ENCODE measurements at regions not wholly inside any gene's neighbourhood (a gene's known extent, or its start where the extent isn't known, plus 50 kb on each side); places are given as distances from the start of the nearest gene placed in this dataset.

GRCh38 chr10:91120348-91120747 lies 100.1 kb upstream of the PCGF5 start:
- ChIA-PET CTCF (interaction anchor here (0.9 to 1.5 kb wide), 2 partner anchors 20 to 30 kb away, joined by 3 read pairs; no protein-coding TSS in a partner anchor), POLR2A (no interaction called here)
- H3K36me3 Mint-ChIP-seq (ENCODE audit: low read depth), result no peaks in the 10 kb centered on the region
- peaks cover 3% of the 10 kb centered on the region for H3K27me3 Mint-ChIP-seq
- no peaks in the 10 kb centered on the region for H3K9me3 Mint-ChIP-seq (ENCODE audit: low read depth)
- H3K27ac Mint-ChIP-seq, result no peak overlapping the region
- intact Hi-C loops (cut with DNase I, micrococcal nuclease), result no loop called here
- H3K4me3 Mint-ChIP-seq, result no peak overlapping the region
- DNase-seq, result no peak
- H3K4me1 Mint-ChIP-seq, result peaks cover 4% of the 10 kb centered on the region
- peak; percentile 75 for ATAC-seq

- intact Hi-C loops (cut with DNase I, micrococcal nuclease), result no loop called here
- DNase-seq (no peak), ATAC-seq (no peak)
- POLR2A ChIA-PET, result no interaction called here
- no peaks in the 10 kb centered on the region for H3K9me3 Mint-ChIP-seq (ENCODE audit: low read depth)
- H3K27ac Mint-ChIP-seq, result no peak overlapping the region
- peaks cover 3% of the 10 kb centered on the region for H3K27me3 Mint-ChIP-seq
- CTCF ChIA-PET, result interaction anchor here (0.5 to 1.1 kb wide), 4 partner anchors 9 to 131 kb away, joined by 3 to 5 read pairs (median 3); no protein-coding TSS in a partner anchor
- H3K4me1 Mint-ChIP-seq, result peaks cover 4% of the 10 kb centered on the region
- H3K4me3 Mint-ChIP-seq, result no peak overlapping the region
- no peaks in the 10 kb centered on the region for H3K36me3 Mint-ChIP-seq (ENCODE audit: low read depth)
Observed at GRCh38 chr10:91123261-91123660, 97.2 kb upstream of the PCGF5 start.

GRCh38 chr10:91124016-91124415 lies 96.4 kb upstream of the PCGF5 start:
- peaks cover 3% of the 10 kb centered on the region for H3K27me3 Mint-ChIP-seq
- ATAC-seq, result no peak
- no peak for DNase-seq
- H3K4me3 Mint-ChIP-seq, result no peak overlapping the region
- CTCF ChIA-PET, result interaction anchor here (0.9 to 1.1 kb wide), 3 partner anchors 10 to 131 kb away, joined by 3 to 5 read pairs (median 3); no protein-coding TSS in a partner anchor
- POLR2A ChIA-PET, result no interaction called here
- no peaks in the 10 kb centered on the region for H3K9me3 Mint-ChIP-seq (ENCODE audit: low read depth)
- intact Hi-C loops (cut with DNase I, micrococcal nuclease), result no loop called here
- no peak overlapping the region for H3K27ac Mint-ChIP-seq
- H3K4me1 Mint-ChIP-seq, result peaks cover 4% of the 10 kb centered on the region
- H3K36me3 Mint-ChIP-seq (ENCODE audit: low read depth), result no peaks in the 10 kb centered on the region

GRCh38 chr10:91126471-91126870 lies 94.0 kb upstream of the PCGF5 start:
- Mint-ChIP-seq H3K4me3 (no peak overlapping the region), H3K27ac (no peak overlapping the region)

GRCh38 chr10:91127341-91128082 lies 93.0 kb upstream of the PCGF5 start:
- ATAC-seq, result no peak

More at GRCh38 chr10:91126471-91126870, 94.0 kb upstream of the PCGF5 start:
- intact Hi-C loops (cut with DNase I, micrococcal nuclease), result no loop called here
- Mint-ChIP-seq H3K9me3 (ENCODE audit: low read depth) (no peaks in the 10 kb centered on the region), H3K4me1 (no peaks in the 10 kb centered on the region), H3K36me3 (ENCODE audit: low read depth) (no peaks in the 10 kb centered on the region), H3K27me3 (peaks cover 5% of the 10 kb centered on the region)
- ChIA-PET POLR2A (no interaction called here), CTCF (interaction anchor here (0.6 kb wide), 1 partner anchor 225 kb away, joined by 3 read pairs; no protein-coding TSS in a partner anchor)
- ATAC-seq, result no peak
- no peak for DNase-seq

GRCh38 chr10:91135113-91135512 lies 85.3 kb upstream of the PCGF5 start:
- no peaks in the 10 kb centered on the region for H3K9me3 Mint-ChIP-seq (ENCODE audit: low read depth)
- no peak overlapping the region for H3K4me3 Mint-ChIP-seq
- intact Hi-C loops (cut with DNase I, micrococcal nuclease), result no loop called here
- ChIA-PET CTCF (interaction anchor here (0.5 kb wide), 1 partner anchor 108 kb away, joined by 3 read pairs; no protein-coding TSS in a partner anchor), POLR2A (no interaction called here)
- no peaks in the 10 kb centered on the region for H3K36me3 Mint-ChIP-seq (ENCODE audit: low read depth)
- DNase-seq (no peak), ATAC-seq (no peak)
- no peaks in the 10 kb centered on the region for H3K4me1 Mint-ChIP-seq
- H3K27ac Mint-ChIP-seq, result no peak overlapping the region
- H3K27me3 Mint-ChIP-seq, result peaks cover 2% of the 10 kb centered on the region

More at GRCh38 chr10:91127341-91128082, 93.0 kb upstream of the PCGF5 start:
- no peaks in the 10 kb centered on the region for H3K36me3 Mint-ChIP-seq (ENCODE audit: low read depth)
- H3K4me3 Mint-ChIP-seq, result no peak overlapping the region
- H3K27me3 Mint-ChIP-seq, result peaks cover 5% of the 10 kb centered on the region
- CTCF ChIA-PET, result interaction anchor here (0.7 to 1.1 kb wide), 2 partner anchors 94 to 131 kb away, joined by 3 read pairs; no protein-coding TSS in a partner anchor
- no peaks in the 10 kb centered on the region for H3K9me3 Mint-ChIP-seq (ENCODE audit: low read depth)
- intact Hi-C loops (cut with DNase I, micrococcal nuclease), result no loop called here
- POLR2A ChIA-PET, result no interaction called here
- no peaks in the 10 kb centered on the region for H3K4me1 Mint-ChIP-seq
- H3K27ac Mint-ChIP-seq, result no peak overlapping the region
- no peak for DNase-seq

GRCh38 chr10:91137011-91137643 lies 83.3 kb upstream of the PCGF5 start:
- no peaks in the 10 kb centered on the region for H3K9me3 Mint-ChIP-seq (ENCODE audit: low read depth)
- peaks cover 11% of the 10 kb centered on the region for H3K4me1 Mint-ChIP-seq
- ChIA-PET POLR2A (no interaction called here), CTCF (interaction anchor here (0.9 kb wide), 1 partner anchor 115 kb away, joined by 5 read pairs; no protein-coding TSS in a partner anchor)
- H3K27ac Mint-ChIP-seq, result no peak overlapping the region
- no peaks in the 10 kb centered on the region for H3K36me3 Mint-ChIP-seq (ENCODE audit: low read depth)
- DNase-seq (no peak), ATAC-seq (no peak)
- intact Hi-C loops (cut with DNase I, micrococcal nuclease), result no loop called here
- no peak overlapping the region for H3K4me3 Mint-ChIP-seq
- peaks cover 2% of the 10 kb centered on the region for H3K27me3 Mint-ChIP-seq

- peaks cover 2% of the 10 kb centered on the region for H3K27me3 Mint-ChIP-seq
- ATAC-seq (no peak), DNase-seq (no peak)
- H3K4me1 Mint-ChIP-seq, result peaks cover 11% of the 10 kb centered on the region
- H3K9me3 Mint-ChIP-seq (ENCODE audit: low read depth), result no peaks in the 10 kb centered on the region
- ChIA-PET CTCF (interaction anchor here (0.9 kb wide), 1 partner anchor 114 kb away, joined by 5 read pairs; no protein-coding TSS in a partner anchor), POLR2A (no interaction called here)
- intact Hi-C loops (cut with DNase I, micrococcal nuclease), result no loop called here
- H3K27ac Mint-ChIP-seq, result no peak overlapping the region
- H3K4me3 Mint-ChIP-seq, result no peak overlapping the region
- no peaks in the 10 kb centered on the region for H3K36me3 Mint-ChIP-seq (ENCODE audit: low read depth)
Observed at GRCh38 chr10:91137822-91138221, 82.6 kb upstream of the PCGF5 start.

GRCh38 chr10:91140995-91141549 lies 79.4 kb upstream of the PCGF5 start:
- Mint-ChIP-seq H3K4me3 (no peak overlapping the region), H3K9me3 (ENCODE audit: low read depth) (no peaks in the 10 kb centered on the region), H3K27ac (no peak overlapping the region), H3K36me3 (ENCODE audit: low read depth) (no peaks in the 10 kb centered on the region), H3K27me3 (peaks cover 5% of the 10 kb centered on the region), H3K4me1 (peaks cover 11% of the 10 kb centered on the region)
- intact Hi-C loops (cut with DNase I, micrococcal nuclease), result no loop called here
- no peak for DNase-seq
- peak; percentile 44 for ATAC-seq
- ChIA-PET POLR2A (no interaction called here), CTCF (no interaction called here)

- Mint-ChIP-seq H3K4me3 (no peak overlapping the region), H3K4me1 (peaks cover 11% of the 10 kb centered on the region), H3K27me3 (peaks cover 5% of the 10 kb centered on the region), H3K27ac (no peak overlapping the region), H3K9me3 (ENCODE audit: low read depth) (no peaks in the 10 kb centered on the region), H3K36me3 (ENCODE audit: low read depth) (no peaks in the 10 kb centered on the region)
- CTCF ChIA-PET, result interaction anchor here (1.6 kb wide), 1 partner anchor 95 kb away, joined by 3 read pairs; no protein-coding TSS in a partner anchor
- ATAC-seq, result no peak
- intact Hi-C loops (cut with DNase I, micrococcal nuclease), result no loop called here
- no peak for DNase-seq
- POLR2A ChIA-PET, result no interaction called here
Observed at GRCh38 chr10:91144961-91145360, 75.5 kb upstream of the PCGF5 start.

GRCh38 chr10:91146146-91146545 lies 74.3 kb upstream of the PCGF5 start:
- no peak overlapping the region for H3K4me3 Mint-ChIP-seq
- POLR2A ChIA-PET, result no interaction called here
- ATAC-seq, result no peak
- no peak overlapping the region for H3K27ac Mint-ChIP-seq
- peaks cover 8% of the 10 kb centered on the region for H3K4me1 Mint-ChIP-seq
- H3K27me3 Mint-ChIP-seq, result peaks cover 3% of the 10 kb centered on the region
- no peaks in the 10 kb centered on the region for H3K36me3 Mint-ChIP-seq (ENCODE audit: low read depth)
- DNase-seq, result no peak
- intact Hi-C loops (cut with DNase I, micrococcal nuclease), result no loop called here
- CTCF ChIA-PET, result no interaction called here
- no peaks in the 10 kb centered on the region for H3K9me3 Mint-ChIP-seq (ENCODE audit: low read depth)

Data from activated CD4-positive, alpha-beta T cell treated with anti-CD3 and anti-CD28 coated beads for 36 hours (primary cell).